ENCODE measurements at regions not wholly inside any gene's neighbourhood (a gene's known extent, or its start where the extent isn't known, plus 50 kb on each side); places are given as distances from the start of the nearest gene placed in this dataset.
"Not testable (repeated sequence)": the region's sequence is repeated elsewhere in the genome, so short reads cannot be mapped to it uniquely, and the experiment has no call there.

DNA sequence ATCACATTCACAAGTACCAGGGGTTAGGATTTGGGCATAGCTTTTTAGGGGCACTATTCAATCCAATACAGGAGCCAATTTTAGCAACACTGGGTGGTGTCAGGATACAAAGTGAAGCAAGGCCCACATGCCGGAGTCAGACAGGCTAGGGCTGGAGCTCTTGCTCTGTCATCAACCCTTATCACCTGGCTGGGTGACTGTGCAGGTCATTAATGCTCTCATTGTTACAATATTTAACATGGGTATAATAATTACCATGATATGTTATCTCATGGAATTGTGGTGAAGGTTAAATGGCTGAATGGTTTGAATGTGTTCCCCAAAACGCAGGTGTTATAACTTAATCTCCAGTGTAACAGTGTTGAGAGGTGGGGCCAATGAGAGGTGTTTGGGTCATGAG lies 143.3 kb upstream of the THY1 start:
- no peak overlapping the region for H2BK5ac ChIP-seq (ENCODE audit: low read depth, low read length, poor library complexity)
- H3K79me2 ChIP-seq (ENCODE audit: control insufficient read depth, insufficient read depth, low read length, poor library complexity) = peaks cover 2% of the 10 kb centered on the region
- H4K12ac ChIP-seq (ENCODE audit: low read depth, low read length) = no peak overlapping the region
- no peak overlapping the region for H3K23ac ChIP-seq (ENCODE audit: low read length)
- H3K4ac ChIP-seq (ENCODE audit: low read depth, low read length) = no peak overlapping the region
- H3K4me2 ChIP-seq (ENCODE audit: low read length) = no peak overlapping the region
- H3K9ac ChIP-seq (ENCODE audit: low read length) = no peak overlapping the region
- no peak for DNase-seq
- no peak overlapping the region for H2BK12ac ChIP-seq (ENCODE audit: low read length)
- no peak overlapping the region for H3K4me3 ChIP-seq (ENCODE audit: low read depth, low read length)
- no peak overlapping the region for H3K14ac ChIP-seq (ENCODE audit: low read length)
- no peaks in the 10 kb centered on the region for H3K36me3 ChIP-seq (ENCODE audit: control insufficient read depth in 1 of 2, insufficient read depth in 2 of 2, low read length in 2 of 2)
- no peaks in the 10 kb centered on the region for H3K27me3 ChIP-seq (ENCODE audit: insufficient read depth, low read length)
- WGBS (ENCODE audit: extremely low coverage, insufficient coverage, insufficient read length) = no CpG with 5 or more reads among the region's 2 CpGs
- H2AK5ac ChIP-seq (ENCODE audit: low read length) = no peak overlapping the region
- peaks cover 9% of the 10 kb centered on the region for H3K79me1 ChIP-seq (ENCODE audit: low read length)
- H2BK120ac ChIP-seq (ENCODE audit: insufficient read depth, low read length, poor library complexity) = no peak overlapping the region
- no peaks in the 10 kb centered on the region for H3K9me3 ChIP-seq (ENCODE audit: insufficient read depth, low read depth, low read length)
- peaks cover 10 to 12% of the 10 kb centered on the region in 2 experiments for H3K4me1 ChIP-seq (ENCODE audit: control insufficient read depth in 1 of 2, insufficient read depth in 2 of 2, low read length in 2 of 2)
- H3K27ac ChIP-seq (ENCODE audit: low read depth, low read length) = no peak overlapping the region
- H4K8ac ChIP-seq (ENCODE audit: low read depth, low read length) = no peak overlapping the region
- no peak overlapping the region for H3K18ac ChIP-seq (ENCODE audit: low read length)
- H4K91ac ChIP-seq (ENCODE audit: low read depth, low read length) = no peak overlapping the region
- no peak overlapping the region for H2AFZ ChIP-seq (ENCODE audit: insufficient read depth, low read length, poor library complexity)

DNA sequence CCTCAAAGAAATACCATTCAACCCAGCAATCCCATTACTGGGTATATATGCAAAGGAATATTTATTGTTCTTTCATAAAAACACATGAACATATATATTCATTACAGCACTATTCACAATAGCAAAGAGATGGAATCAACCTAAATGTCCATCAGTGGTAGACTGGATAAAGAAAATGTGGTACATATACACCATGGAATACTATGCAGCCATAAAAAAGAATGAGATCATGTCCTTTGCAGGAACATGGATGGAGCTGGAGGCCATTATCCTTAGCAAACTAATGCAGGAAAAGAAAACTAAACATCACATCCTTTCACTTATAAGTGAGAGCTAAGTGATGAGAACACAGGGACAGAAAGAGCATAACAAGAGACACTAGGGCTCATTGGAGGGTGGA lies 142.7 kb upstream of the THY1 start:
- not testable (repeated sequence) for H3K9me3 ChIP-seq (ENCODE audit: insufficient read depth, low read depth, low read length); H2AFZ ChIP-seq (ENCODE audit: insufficient read depth, low read length, poor library complexity); H3K4me3 ChIP-seq (ENCODE audit: low read depth, low read length); H3K4ac ChIP-seq (ENCODE audit: low read depth, low read length); H2BK120ac ChIP-seq (ENCODE audit: insufficient read depth, low read length, poor library complexity); H3K36me3 ChIP-seq (ENCODE audit: control insufficient read depth in 1 of 2, insufficient read depth in 2 of 2, low read length in 2 of 2); H3K4me2 ChIP-seq (ENCODE audit: low read length); H2BK12ac ChIP-seq (ENCODE audit: low read length); H3K18ac ChIP-seq (ENCODE audit: low read length); H4K91ac ChIP-seq (ENCODE audit: low read depth, low read length); H4K8ac ChIP-seq (ENCODE audit: low read depth, low read length); H3K9ac ChIP-seq (ENCODE audit: low read length); H4K12ac ChIP-seq (ENCODE audit: low read depth, low read length); H3K23ac ChIP-seq (ENCODE audit: low read length); DNase-seq; H2AK5ac ChIP-seq (ENCODE audit: low read length); H2BK5ac ChIP-seq (ENCODE audit: low read depth, low read length, poor library complexity); H3K79me2 ChIP-seq (ENCODE audit: control insufficient read depth, insufficient read depth, low read length, poor library complexity); H3K14ac ChIP-seq (ENCODE audit: low read length); H3K79me1 ChIP-seq (ENCODE audit: low read length); H3K27me3 ChIP-seq (ENCODE audit: insufficient read depth, low read length); H3K27ac ChIP-seq (ENCODE audit: low read depth, low read length)
- H3K4me1 ChIP-seq (ENCODE audit: control insufficient read depth in 1 of 2, insufficient read depth in 2 of 2, low read length in 2 of 2) = peaks cover 10 to 12% of the 10 kb centered on the region in 2 experiments

DNA sequence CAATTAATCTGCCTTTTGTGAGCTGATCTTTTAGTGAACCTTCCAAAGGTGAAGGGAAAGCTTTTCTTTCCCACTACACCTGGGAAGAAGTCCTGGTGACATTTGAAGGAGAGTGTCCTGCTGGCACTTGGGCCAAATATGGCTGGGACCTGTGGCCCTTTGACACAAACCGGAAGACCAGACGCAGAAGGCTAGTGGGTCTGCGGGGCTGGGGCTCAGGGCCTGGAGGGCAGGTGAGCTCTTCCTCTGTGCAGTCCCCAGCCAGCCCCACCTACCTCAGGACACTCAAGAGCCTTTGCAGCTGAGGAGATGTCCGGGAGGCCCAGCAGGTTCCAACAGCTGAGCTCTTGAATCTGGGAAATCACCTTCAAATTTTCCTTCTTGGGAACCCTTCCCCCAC lies 138.0 kb upstream of the THY1 start:
- Histone ChIP-seq H3K27ac (ENCODE audit: low read depth, low read length) (no peak overlapping the region), H3K4me2 (ENCODE audit: low read length) (no peak overlapping the region), H3K9ac (ENCODE audit: low read length) (no peak overlapping the region), H3K36me3 (ENCODE audit: control insufficient read depth in 1 of 2, insufficient read depth in 2 of 2, low read length in 2 of 2) (no peaks in the 10 kb centered on the region), H3K23ac (ENCODE audit: low read length) (no peak overlapping the region), H2BK120ac (ENCODE audit: insufficient read depth, low read length, poor library complexity) (no peak overlapping the region), H3K79me1 (ENCODE audit: low read length) (no peaks in the 10 kb centered on the region), H2BK5ac (ENCODE audit: low read depth, low read length, poor library complexity) (no peak overlapping the region), H3K18ac (ENCODE audit: low read length) (no peak overlapping the region), H3K9me3 (ENCODE audit: insufficient read depth, low read depth, low read length) (no peaks in the 10 kb centered on the region), H4K91ac (ENCODE audit: low read depth, low read length) (no peak overlapping the region), H2BK12ac (ENCODE audit: low read length) (no peak overlapping the region), H3K79me2 (ENCODE audit: control insufficient read depth, insufficient read depth, low read length, poor library complexity) (no peaks in the 10 kb centered on the region), H3K27me3 (ENCODE audit: insufficient read depth, low read length) (no peaks in the 10 kb centered on the region), H4K12ac (ENCODE audit: low read depth, low read length) (no peak overlapping the region), H3K4me3 (ENCODE audit: low read depth, low read length) (no peak overlapping the region), H3K4me1 (ENCODE audit: control insufficient read depth in 1 of 2, insufficient read depth in 2 of 2, low read length in 2 of 2) (no peaks in the 10 kb centered on the region), H2AFZ (ENCODE audit: insufficient read depth, low read length, poor library complexity) (no peak overlapping the region), H3K14ac (ENCODE audit: low read length) (no peak overlapping the region), H4K8ac (ENCODE audit: low read depth, low read length) (no peak overlapping the region), H2AK5ac (ENCODE audit: low read length) (no peak overlapping the region), H3K4ac (ENCODE audit: low read depth, low read length) (no peak overlapping the region)
- WGBS (ENCODE audit: extremely low coverage, insufficient coverage, insufficient read length) = no CpG with 5 or more reads among the region's 4 CpGs
- no peak for DNase-seq

DNA sequence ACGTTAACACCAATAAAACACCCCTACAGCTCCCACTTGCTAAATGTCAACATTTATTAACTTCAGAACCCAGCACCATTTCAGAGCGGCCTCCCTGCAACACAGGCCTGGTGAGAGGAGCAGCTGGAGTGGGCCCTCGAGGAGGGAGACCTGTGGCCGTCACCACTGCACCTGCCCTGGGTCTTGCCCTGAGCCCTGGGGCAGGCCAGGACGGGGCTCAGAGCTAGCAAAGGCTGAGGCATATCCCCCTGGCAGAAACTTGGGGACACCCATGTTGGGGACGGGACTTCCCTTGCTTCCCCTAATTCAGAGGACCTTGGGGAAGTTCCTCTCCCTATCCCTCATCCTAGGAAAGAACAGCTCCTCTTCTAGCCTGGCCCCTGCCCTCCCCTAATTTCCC lies 137.3 kb upstream of the THY1 start:
- Histone ChIP-seq H3K18ac (ENCODE audit: low read length) (no peak overlapping the region), H4K12ac (ENCODE audit: low read depth, low read length) (no peak overlapping the region), H4K91ac (ENCODE audit: low read depth, low read length) (no peak overlapping the region), H3K4ac (ENCODE audit: low read depth, low read length) (no peak overlapping the region), H4K8ac (ENCODE audit: low read depth, low read length) (no peak overlapping the region), H3K4me3 (ENCODE audit: low read depth, low read length) (no peak overlapping the region), H3K79me1 (ENCODE audit: low read length) (no peaks in the 10 kb centered on the region), H2BK12ac (ENCODE audit: low read length) (no peak overlapping the region), H3K27me3 (ENCODE audit: insufficient read depth, low read length) (no peaks in the 10 kb centered on the region), H3K4me2 (ENCODE audit: low read length) (no peak overlapping the region), H3K27ac (ENCODE audit: low read depth, low read length) (no peak overlapping the region), H3K23ac (ENCODE audit: low read length) (no peak overlapping the region), H2AFZ (ENCODE audit: insufficient read depth, low read length, poor library complexity) (no peak overlapping the region), H2BK5ac (ENCODE audit: low read depth, low read length, poor library complexity) (no peak overlapping the region), H3K9ac (ENCODE audit: low read length) (no peak overlapping the region), H3K14ac (ENCODE audit: low read length) (no peak overlapping the region), H3K79me2 (ENCODE audit: control insufficient read depth, insufficient read depth, low read length, poor library complexity) (no peaks in the 10 kb centered on the region), H2AK5ac (ENCODE audit: low read length) (no peak overlapping the region), H2BK120ac (ENCODE audit: insufficient read depth, low read length, poor library complexity) (no peak overlapping the region), H3K9me3 (ENCODE audit: insufficient read depth, low read depth, low read length) (no peaks in the 10 kb centered on the region), H3K36me3 (ENCODE audit: control insufficient read depth in 1 of 2, insufficient read depth in 2 of 2, low read length in 2 of 2) (no peaks in the 10 kb centered on the region), H3K4me1 (ENCODE audit: control insufficient read depth in 1 of 2, insufficient read depth in 2 of 2, low read length in 2 of 2) (no peaks in the 10 kb centered on the region)
- no peak for DNase-seq
- no CpG with 5 or more reads among the region's 6 CpGs for WGBS (ENCODE audit: extremely low coverage, insufficient coverage, insufficient read length)

DNA sequence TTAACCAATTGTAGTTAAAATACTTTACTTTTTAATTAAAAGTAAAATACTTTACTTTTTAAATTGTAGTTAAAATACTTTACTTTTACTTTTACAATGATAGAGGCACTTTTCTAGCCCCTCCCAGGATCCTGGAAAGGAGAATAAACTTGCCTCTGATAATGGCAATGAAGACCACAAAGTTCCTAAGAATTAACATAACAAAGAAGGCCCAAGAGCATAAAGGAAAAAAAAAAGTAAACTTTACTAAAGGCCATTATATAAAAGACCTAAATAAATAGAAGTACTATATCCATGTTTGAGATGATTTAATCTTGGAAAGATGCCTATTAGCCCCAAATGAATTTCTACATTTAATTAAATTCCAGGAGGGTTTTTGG lies 129.1 kb upstream of the THY1 start:
- H3K4me2 ChIP-seq (ENCODE audit: low read length) = no peak overlapping the region
- no peak overlapping the region for H3K4me3 ChIP-seq (ENCODE audit: low read depth, low read length)
- H3K23ac ChIP-seq (ENCODE audit: low read length) = no peak overlapping the region
- H3K9ac ChIP-seq (ENCODE audit: low read length) = no peak overlapping the region
- H3K14ac ChIP-seq (ENCODE audit: low read length) = no peak overlapping the region
- H3K9me3 ChIP-seq (ENCODE audit: insufficient read depth, low read depth, low read length) = no peaks in the 10 kb centered on the region
- H4K91ac ChIP-seq (ENCODE audit: low read depth, low read length) = no peak overlapping the region
- H4K8ac ChIP-seq (ENCODE audit: low read depth, low read length) = no peak overlapping the region
- no peak overlapping the region for H2BK5ac ChIP-seq (ENCODE audit: low read depth, low read length, poor library complexity)
- H3K27me3 ChIP-seq (ENCODE audit: insufficient read depth, low read length) = no peaks in the 10 kb centered on the region
- H3K27ac ChIP-seq (ENCODE audit: low read depth, low read length) = no peak overlapping the region
- no peak overlapping the region for H4K12ac ChIP-seq (ENCODE audit: low read depth, low read length)
- H2AK5ac ChIP-seq (ENCODE audit: low read length) = no peak overlapping the region
- H3K18ac ChIP-seq (ENCODE audit: low read length) = no peak overlapping the region
- no peaks in the 10 kb centered on the region for H3K4me1 ChIP-seq (ENCODE audit: control insufficient read depth in 1 of 2, insufficient read depth in 2 of 2, low read length in 2 of 2)
- H2BK12ac ChIP-seq (ENCODE audit: low read length) = no peak overlapping the region
- H2BK120ac ChIP-seq (ENCODE audit: insufficient read depth, low read length, poor library complexity) = no peak overlapping the region
- no peaks in the 10 kb centered on the region for H3K79me2 ChIP-seq (ENCODE audit: control insufficient read depth, insufficient read depth, low read length, poor library complexity)
- no peak overlapping the region for H3K4ac ChIP-seq (ENCODE audit: low read depth, low read length)
- no peak overlapping the region for H2AFZ ChIP-seq (ENCODE audit: insufficient read depth, low read length, poor library complexity)
- H3K79me1 ChIP-seq (ENCODE audit: low read length) = no peaks in the 10 kb centered on the region
- no peak for DNase-seq
- no peaks in the 10 kb centered on the region for H3K36me3 ChIP-seq (ENCODE audit: control insufficient read depth in 1 of 2, insufficient read depth in 2 of 2, low read length in 2 of 2)
